Peyer's patch (tissue), 4 donors: ENCODE measurements at regions not wholly inside any gene's neighbourhood (a gene's known extent, or its start where the extent isn't known, plus 50 kb on each side); places are given as distances from the start of the nearest gene placed in this dataset.

Experiments
- DNase-seq, 3 donors: peaks; one replicate each; pipeline ENCODE4 v3.0.0-alpha.2; 2017 to 2019
- H3K27ac ChIP-seq, 4 donors: fragments of 200-600 bp; sonication (generic); one replicate each; pipeline ENCODE4 v1.5.1; 2016 to 2019
- H3K27me3 ChIP-seq, 2 donors: fragments of 200-600 bp; sonication (generic); one replicate each; pipeline ENCODE4 v1.5.1; 2019
- H3K36me3 ChIP-seq, 3 donors: fragments of 200-600 bp; sonication (generic); one replicate each; pipeline ENCODE4 v1.5.1; 2016 to 2019
- H3K4me1 ChIP-seq, 4 donors: fragments of 200-600 bp; sonication (generic); one replicate each; pipeline ENCODE4 v1.5.1; 2016 to 2019
- H3K4me3 ChIP-seq, 4 donors: fragments of 200-600 bp; sonication (generic); 1 replicate in 3 of 4; 2 replicates in 1 of 4; pipeline ENCODE4 v1.5.1; 2016 to 2019; ENCODE audit warnings: mild to moderate bottlenecking in 1 of 4
- H3K9me3 ChIP-seq, 4 donors: fragments of 200-600 bp; sonication (generic); one replicate each; pipeline ENCODE4 v1.5.1; 2016 to 2019; ENCODE audit warnings: mild to moderate bottlenecking in 1 of 4
- CTCF ChIP-seq, 6 experiments: fragments of 450-650 bp in 4 of 6; fragments of 200-600 bp in 2 of 6; sonication (generic) in 1 of 6; IDR thresholded peaks; one replicate each; pipeline ENCODE4 v1.5.1; 2017 to 2019; ENCODE audit warnings: antibody characterized with exemption in 6 of 6, mild to moderate bottlenecking in 3 of 6, moderate library complexity in 1 of 6
- POLR2A ChIP-seq, 2 donors: fragments of 450-650 bp; IDR thresholded peaks; one replicate each; pipeline ENCODE4 v1.5.1; 2017; ENCODE audit warnings: antibody characterized with exemption in 2 of 2, mild to moderate bottlenecking in 2 of 2, moderate library complexity in 2 of 2

GRCh38 chr5:68746220-68746619, 347.6 kb upstream of the SLC30A5 start:
- no peaks in the 10 kb centered on the region for H3K9me3 ChIP-seq
- no peak overlapping the region for H3K27ac ChIP-seq
- DNase-seq = no peak
- TF ChIP-seq POLR2A (IDR thresholded peaks at IDR 0.05) (no peak), CTCF (IDR thresholded peaks at IDR 0.05) (no peak)
- H3K27me3 ChIP-seq = no peaks in the 10 kb centered on the region
- no peaks in the 10 kb centered on the region for H3K4me1 ChIP-seq
- H3K4me3 ChIP-seq = no peak overlapping the region
- H3K36me3 ChIP-seq = no peaks in the 10 kb centered on the region

DNA sequence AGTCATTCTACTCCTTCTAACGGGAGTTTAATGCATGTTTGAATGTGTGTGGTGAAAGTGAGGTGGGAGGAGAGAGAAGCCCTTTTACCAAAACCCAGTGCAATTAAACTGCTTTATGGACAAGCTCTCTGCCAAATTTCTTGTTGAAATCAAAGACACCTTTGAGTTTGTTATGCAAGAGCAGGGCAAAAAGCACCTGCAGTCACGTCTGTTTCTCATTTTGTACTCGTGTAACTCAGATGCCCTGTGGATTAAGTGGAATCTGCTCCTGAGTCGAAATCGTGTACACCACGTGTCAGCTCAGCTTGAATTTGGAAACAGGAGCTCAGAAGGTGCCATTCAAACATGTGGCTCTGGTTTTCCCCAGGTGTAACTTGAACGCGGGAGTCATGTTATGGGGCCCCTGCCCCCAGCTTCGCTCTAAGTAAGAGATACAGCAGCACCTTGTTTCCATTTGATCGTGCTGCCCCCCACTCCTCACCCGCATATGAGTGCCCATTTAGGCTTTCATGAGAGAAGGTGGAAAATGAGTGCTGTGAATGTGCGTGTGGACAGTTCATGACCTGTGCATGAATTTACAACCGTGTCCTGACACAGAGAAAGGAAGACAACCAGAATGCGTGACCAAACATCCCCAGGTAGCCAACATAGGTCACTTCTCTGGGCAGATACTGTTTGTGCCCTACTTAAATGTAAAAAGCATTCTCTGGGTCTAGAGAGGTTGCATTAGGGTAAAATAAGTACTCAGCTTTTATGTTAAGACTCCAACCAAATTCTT, 347.0 kb upstream of the SLC30A5 start:
- Histone ChIP-seq H3K36me3 (no peaks in the 10 kb centered on the region), H3K4me3 (no peak overlapping the region), H3K27ac (no peak overlapping the region), H3K27me3 (no peaks in the 10 kb centered on the region), H3K9me3 (no peaks in the 10 kb centered on the region), H3K4me1 (no peaks in the 10 kb centered on the region)
- no peak for DNase-seq
- no peak for TF ChIP-seq POLR2A (IDR thresholded peaks at IDR 0.05)
- no peak for TF ChIP-seq CTCF (IDR thresholded peaks at IDR 0.05)

- DNase-seq = no peak
- Histone ChIP-seq H3K27me3 (no peaks in the 10 kb centered on the region), H3K27ac (no peak overlapping the region), H3K4me3 (no peak overlapping the region), H3K9me3 (no peaks in the 10 kb centered on the region), H3K36me3 (no peaks in the 10 kb centered on the region), H3K4me1 (no peaks in the 10 kb centered on the region)
- no peak for TF ChIP-seq CTCF (IDR thresholded peaks at IDR 0.05)
- no peak for TF ChIP-seq POLR2A (IDR thresholded peaks at IDR 0.05)
Measured at GRCh38 chr5:68747521-68747920, 346.3 kb upstream of the SLC30A5 start.

- no peak overlapping the region for H3K4me3 ChIP-seq
Measured at GRCh38 chr5:68748101-68748500, 345.7 kb upstream of the SLC30A5 start.

GRCh38 chr5:68749077-68749476, 344.7 kb upstream of the SLC30A5 start:
- Histone ChIP-seq H3K27me3 (no peaks in the 10 kb centered on the region), H3K4me1 (no peaks in the 10 kb centered on the region), H3K36me3 (no peaks in the 10 kb centered on the region), H3K4me3 (no peak overlapping the region), H3K27ac (no peak overlapping the region), H3K9me3 (no peaks in the 10 kb centered on the region)
- no peak for DNase-seq
- TF ChIP-seq CTCF (IDR thresholded peaks at IDR 0.05) (no peak), POLR2A (IDR thresholded peaks at IDR 0.05) (no peak)

More at GRCh38 chr5:68748101-68748500, 345.7 kb upstream of the SLC30A5 start:
- Histone ChIP-seq H3K27me3 (no peaks in the 10 kb centered on the region), H3K4me1 (no peaks in the 10 kb centered on the region), H3K9me3 (no peaks in the 10 kb centered on the region), H3K36me3 (no peaks in the 10 kb centered on the region), H3K27ac (no peak overlapping the region)
- no peak for DNase-seq
- TF ChIP-seq POLR2A (IDR thresholded peaks at IDR 0.05) (no peak), CTCF (IDR thresholded peaks at IDR 0.05) (no peak)
